Rectal smooth muscle tissue (tissue), 1 donor: ENCODE measurements at regions not wholly inside any gene's neighbourhood (a gene's known extent, or its start where the extent isn't known, plus 50 kb on each side); places are given as distances from the start of the nearest gene placed in this dataset.

Experiments used
- H3K27ac ChIP-seq: one replicate; pipeline ENCODE4 v1.7.0; 2013; ENCODE audit warnings: low read depth, low read length, inconsistent platforms
- H3K27me3 ChIP-seq: one replicate; pipeline ENCODE4 v1.7.0; 2013; ENCODE audit warnings: low read length; ENCODE audit not compliant: control insufficient read depth, insufficient read depth
- H3K36me3 ChIP-seq: one replicate; pipeline ENCODE4 v1.7.0; 2013; ENCODE audit warnings: low read length; ENCODE audit not compliant: control insufficient read depth, insufficient read depth
- H3K4me1 ChIP-seq: one replicate; pipeline ENCODE4 v1.7.0; 2013; ENCODE audit warnings: low read length; ENCODE audit not compliant: control insufficient read depth, insufficient read depth
- H3K4me3 ChIP-seq: one replicate; pipeline ENCODE4 v1.7.0; 2013; ENCODE audit warnings: low read length
- H3K9ac ChIP-seq: one replicate; pipeline ENCODE4 v1.7.0; 2013; ENCODE audit warnings: low read length

DNA sequence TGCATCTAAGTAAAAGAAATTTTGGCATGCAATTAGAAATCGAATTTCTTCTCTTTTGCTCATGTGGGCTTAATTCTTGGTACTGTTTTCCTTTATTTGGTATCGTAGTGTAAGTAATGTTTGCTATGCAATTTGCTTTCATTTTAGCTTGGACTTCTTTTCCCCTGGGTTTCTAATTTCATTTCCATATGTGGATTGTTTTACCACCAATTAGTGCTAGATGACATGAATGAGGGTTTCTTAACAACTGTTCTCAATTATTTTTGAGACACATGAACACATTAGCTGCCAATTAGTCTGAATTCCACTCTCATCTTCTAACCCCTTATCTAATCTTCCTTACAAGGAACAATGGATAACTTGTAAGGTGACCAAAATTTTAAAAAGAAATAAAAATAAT, 1047.2 kb upstream of the PIK3C3 start:
- H3K27me3 ChIP-seq: no peaks in the 10 kb centered on the region
- no peak overlapping the region for H3K27ac ChIP-seq
- H3K4me3 ChIP-seq: no peak overlapping the region
- H3K36me3 ChIP-seq: no peaks in the 10 kb centered on the region
- no peak overlapping the region for H3K9ac ChIP-seq
- H3K4me1 ChIP-seq: no peaks in the 10 kb centered on the region

DNA sequence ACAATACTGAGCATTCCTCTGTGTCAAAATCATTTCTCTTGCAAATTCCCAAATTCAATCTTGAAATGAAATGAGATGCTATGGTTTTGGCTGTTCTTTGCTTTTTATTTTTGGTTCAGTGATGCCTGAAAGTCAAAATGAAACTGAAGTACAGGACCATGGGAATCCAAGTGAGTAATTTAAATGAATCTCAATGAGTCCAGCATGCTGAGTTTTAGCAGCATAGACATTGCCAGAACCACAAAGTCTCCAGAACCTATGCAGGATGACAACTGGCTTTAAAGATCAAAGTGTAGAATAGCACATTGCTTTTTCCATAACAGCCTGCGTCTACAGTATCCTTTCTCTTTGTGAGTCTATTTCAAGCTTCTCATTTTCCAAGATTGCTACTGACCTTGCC, 1050.7 kb upstream of the PIK3C3 start:
- Histone ChIP-seq H3K27ac (no peak overlapping the region), H3K27me3 (no peaks in the 10 kb centered on the region), H3K4me3 (no peak overlapping the region), H3K36me3 (no peaks in the 10 kb centered on the region), H3K4me1 (no peaks in the 10 kb centered on the region), H3K9ac (no peak overlapping the region)

DNA sequence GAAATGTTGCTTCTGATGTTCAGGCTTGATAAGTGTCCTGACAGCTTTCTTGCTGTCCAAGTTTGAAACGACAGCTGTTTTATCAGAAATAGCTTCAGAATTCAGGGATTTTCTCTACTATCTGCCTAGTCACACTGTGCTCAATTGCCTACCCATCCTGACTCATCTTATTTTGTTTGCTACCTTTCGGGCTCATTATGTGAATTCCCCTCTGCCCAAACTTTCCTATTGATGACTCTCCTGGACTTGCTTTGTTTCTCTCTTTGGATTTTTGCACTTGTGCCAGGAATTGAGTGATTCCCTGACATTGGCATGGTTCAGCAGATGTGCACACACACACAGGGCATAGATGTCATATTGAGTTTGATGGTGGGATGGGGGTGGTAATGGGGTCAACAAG, 1052.6 kb upstream of the PIK3C3 start:
- no peak overlapping the region for H3K4me3 ChIP-seq
- no peaks in the 10 kb centered on the region for H3K4me1 ChIP-seq
- H3K9ac ChIP-seq: no peak overlapping the region
- no peak overlapping the region for H3K27ac ChIP-seq
- H3K36me3 ChIP-seq: no peaks in the 10 kb centered on the region
- no peaks in the 10 kb centered on the region for H3K27me3 ChIP-seq

DNA sequence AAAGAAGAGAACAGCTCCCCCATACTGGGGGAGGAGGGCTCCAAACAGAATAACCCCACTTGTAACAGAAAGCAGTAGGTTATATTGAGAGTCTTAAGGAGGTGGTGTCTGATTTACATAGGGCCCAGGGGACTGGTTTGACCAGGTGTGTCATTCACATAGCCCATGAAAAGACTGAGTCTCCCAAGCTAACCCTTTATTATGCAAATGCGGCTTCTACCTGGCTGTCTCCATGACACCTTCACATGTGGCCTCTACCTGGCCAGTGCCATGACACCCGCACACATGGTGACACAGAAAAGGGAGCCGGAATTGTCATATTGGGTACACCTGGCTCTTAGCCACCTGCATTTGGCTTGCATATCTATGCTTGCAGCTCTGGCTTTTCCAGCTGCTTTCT, 1057.2 kb upstream of the PIK3C3 start:
- Histone ChIP-seq H3K4me3 (no peak overlapping the region), H3K36me3 (no peaks in the 10 kb centered on the region), H3K9ac (no peak overlapping the region), H3K27me3 (no peaks in the 10 kb centered on the region), H3K4me1 (no peaks in the 10 kb centered on the region), H3K27ac (no peak overlapping the region)

DNA sequence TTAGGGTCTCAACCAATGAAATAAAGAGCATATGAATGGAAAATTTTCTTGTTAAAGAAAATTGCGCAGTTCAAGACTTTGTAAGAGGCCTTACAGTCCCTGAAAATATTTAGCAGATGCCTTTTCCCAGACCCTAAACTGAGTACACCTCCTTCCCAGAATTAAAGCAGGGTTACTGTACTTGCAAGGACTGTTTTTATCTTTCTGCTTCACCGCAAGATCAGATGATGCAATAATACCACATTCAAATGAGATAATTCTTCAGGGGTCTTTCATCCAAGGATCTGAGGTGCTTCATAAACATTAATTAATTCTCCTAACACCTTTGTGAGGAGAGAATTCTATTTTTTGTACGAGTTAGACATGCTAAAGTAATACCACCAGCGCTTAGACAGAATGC, 1071.8 kb upstream of the PIK3C3 start:
- H3K36me3 ChIP-seq: no peaks in the 10 kb centered on the region
- H3K27ac ChIP-seq: no peak overlapping the region
- no peaks in the 10 kb centered on the region for H3K4me1 ChIP-seq
- no peak overlapping the region for H3K9ac ChIP-seq
- no peak overlapping the region for H3K4me3 ChIP-seq
- H3K27me3 ChIP-seq: no peaks in the 10 kb centered on the region

DNA sequence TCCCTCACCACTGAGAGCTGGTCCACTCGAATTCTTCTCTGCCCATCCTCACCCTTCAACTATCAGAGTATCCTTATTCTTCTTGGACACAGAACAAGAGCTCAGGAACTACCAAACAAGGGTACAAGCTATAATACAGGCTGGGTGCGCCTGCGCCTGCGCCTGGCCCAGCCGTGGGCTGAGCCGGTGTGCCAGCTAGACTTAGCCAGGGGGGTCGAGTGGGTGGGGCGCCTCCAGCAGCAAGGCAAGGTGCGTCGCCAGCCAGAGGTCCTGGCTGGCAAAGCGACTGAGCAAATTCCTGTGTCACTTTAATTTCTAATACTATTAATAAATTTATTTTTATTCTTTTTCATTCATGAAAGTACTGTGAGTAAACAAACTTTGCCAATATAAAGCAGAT, 1072.6 kb upstream of the PIK3C3 start:
- H3K27ac ChIP-seq: no peak overlapping the region
- no peaks in the 10 kb centered on the region for H3K4me1 ChIP-seq
- H3K4me3 ChIP-seq: no peak overlapping the region
- H3K9ac ChIP-seq: no peak overlapping the region
- no peaks in the 10 kb centered on the region for H3K27me3 ChIP-seq
- H3K36me3 ChIP-seq: no peaks in the 10 kb centered on the region

DNA sequence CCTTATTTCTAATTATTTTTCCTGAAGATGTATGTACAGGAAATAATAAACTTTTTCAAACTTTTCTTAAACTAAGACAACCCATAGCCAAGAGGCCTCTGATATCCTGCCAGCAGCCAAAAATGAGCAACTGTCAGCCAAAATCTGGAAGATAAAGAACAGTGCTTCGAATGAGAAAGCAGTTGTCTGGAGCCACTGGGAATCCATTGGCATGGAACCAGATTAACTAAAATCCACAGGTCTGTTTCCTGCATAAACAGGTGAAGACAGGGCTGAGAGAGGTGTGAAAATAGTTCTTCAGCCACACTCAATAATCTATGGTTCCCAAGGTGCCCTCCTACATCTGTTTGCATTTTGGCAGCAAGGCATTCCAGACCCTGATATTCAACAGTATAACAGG, 1076.7 kb upstream of the PIK3C3 start:
- H3K4me1 ChIP-seq: no peaks in the 10 kb centered on the region
- H3K4me3 ChIP-seq: no peak overlapping the region
- no peak overlapping the region for H3K27ac ChIP-seq
- H3K9ac ChIP-seq: no peak overlapping the region
- H3K36me3 ChIP-seq: no peaks in the 10 kb centered on the region
- H3K27me3 ChIP-seq: no peaks in the 10 kb centered on the region

DNA sequence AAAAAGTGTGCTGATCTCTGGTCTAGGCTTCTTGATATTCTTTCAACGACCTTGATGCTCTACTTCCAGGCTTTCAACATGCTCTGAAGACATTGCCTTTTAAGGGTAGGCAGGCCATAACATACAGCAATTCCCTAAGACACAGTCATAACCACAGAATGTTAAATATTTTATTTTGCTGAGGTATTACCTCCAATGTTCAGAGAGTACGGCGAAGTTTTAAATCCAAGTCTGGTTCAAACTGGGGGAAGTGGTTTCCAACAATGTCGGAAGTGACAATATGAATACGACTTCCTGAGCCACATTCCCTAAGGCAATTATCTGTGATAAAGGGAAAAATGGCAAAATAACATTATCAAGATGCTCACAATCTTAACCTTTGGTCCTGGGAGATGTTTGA, 1077.9 kb upstream of the PIK3C3 start:
- Histone ChIP-seq H3K9ac (no peak overlapping the region), H3K27ac (no peak overlapping the region), H3K36me3 (no peaks in the 10 kb centered on the region), H3K4me3 (no peak overlapping the region), H3K4me1 (no peaks in the 10 kb centered on the region), H3K27me3 (no peaks in the 10 kb centered on the region)

DNA sequence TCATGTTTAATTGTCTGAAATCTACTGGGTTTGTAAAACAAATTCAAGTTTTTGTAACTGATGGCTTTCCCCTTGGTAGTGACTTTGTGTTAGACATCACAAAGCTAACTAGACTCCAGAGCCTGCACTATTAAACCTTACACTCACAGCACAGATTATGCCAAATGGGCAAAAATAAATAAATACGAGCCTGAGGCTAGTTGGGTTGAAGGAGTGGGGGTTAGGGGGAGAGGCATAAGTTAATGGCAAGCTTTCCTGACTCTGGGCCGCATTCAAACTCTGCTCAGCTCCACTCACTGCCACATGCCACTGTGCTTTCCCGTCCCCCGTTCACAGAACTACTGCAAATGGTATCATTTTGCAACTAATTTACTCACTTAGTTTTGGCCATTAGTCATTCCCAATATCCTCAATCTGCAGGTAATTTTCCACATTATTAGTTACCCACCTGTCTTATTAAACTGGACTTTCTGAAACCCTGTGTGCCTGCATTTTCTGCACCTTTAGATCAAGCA, 1079.9 kb upstream of the PIK3C3 start:
- H3K4me3 ChIP-seq: no peak overlapping the region
- H3K4me1 ChIP-seq: no peaks in the 10 kb centered on the region
- no peaks in the 10 kb centered on the region for H3K27me3 ChIP-seq
- H3K27ac ChIP-seq: no peak overlapping the region
- H3K36me3 ChIP-seq: no peaks in the 10 kb centered on the region
- H3K9ac ChIP-seq: no peak overlapping the region

DNA sequence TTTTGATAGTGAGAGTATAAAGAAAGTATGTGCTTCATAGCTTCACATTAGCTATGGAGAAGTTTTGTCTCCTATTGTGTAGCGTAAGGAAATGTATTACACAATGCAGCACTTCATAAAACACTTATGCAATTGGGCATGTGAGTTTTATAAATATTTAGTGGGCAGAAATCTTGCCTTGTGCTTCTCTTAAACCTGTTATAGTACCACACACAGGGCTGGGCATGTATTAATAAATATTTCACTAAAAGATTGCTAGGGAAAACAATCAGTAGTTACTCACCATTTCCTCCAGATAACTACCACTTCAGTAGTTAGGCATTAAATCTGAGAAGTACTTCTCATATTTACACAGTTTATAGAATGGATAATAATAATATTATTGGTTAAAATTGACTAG, 1080.8 kb upstream of the PIK3C3 start:
- no peaks in the 10 kb centered on the region for H3K27me3 ChIP-seq
- H3K4me3 ChIP-seq: no peak overlapping the region
- H3K4me1 ChIP-seq: no peaks in the 10 kb centered on the region
- H3K36me3 ChIP-seq: no peaks in the 10 kb centered on the region
- H3K27ac ChIP-seq: no peak overlapping the region
- no peak overlapping the region for H3K9ac ChIP-seq

DNA sequence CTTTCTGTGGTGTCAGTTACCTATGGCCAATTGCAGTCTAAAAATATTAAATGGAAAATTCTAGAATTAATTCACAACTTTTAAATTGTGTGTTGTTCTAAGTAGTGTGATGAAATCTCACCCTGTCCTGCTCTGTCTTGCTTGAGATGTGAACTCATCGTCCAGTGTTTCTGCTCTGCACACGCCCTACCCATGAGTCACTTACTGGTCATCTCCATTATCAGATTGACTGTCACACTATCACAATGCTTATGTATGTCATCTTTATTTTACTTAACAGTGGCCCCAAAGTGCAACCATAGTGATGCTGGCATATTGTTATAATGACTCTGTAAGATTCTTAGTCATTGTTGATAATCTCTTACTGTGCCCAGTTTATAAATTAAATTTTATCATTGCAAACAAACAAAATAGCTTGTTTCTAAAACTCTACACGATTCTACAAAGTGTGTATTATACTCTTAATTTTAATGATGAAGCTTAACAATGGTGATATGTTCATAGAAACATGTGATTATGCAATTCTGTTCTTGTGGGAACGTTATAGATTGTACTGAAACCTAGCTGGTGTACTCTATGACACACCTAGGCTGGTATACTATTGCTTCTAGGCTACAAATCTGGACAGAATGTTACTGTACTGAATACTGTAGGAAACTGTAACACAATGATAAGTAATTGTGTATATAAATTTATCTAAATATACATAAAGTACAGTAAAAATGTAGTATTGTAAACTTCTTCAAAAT, 1086.8 kb upstream of the PIK3C3 start:
- Histone ChIP-seq H3K4me1 (no peaks in the 10 kb centered on the region), H3K4me3 (no peak overlapping the region), H3K27me3 (no peaks in the 10 kb centered on the region), H3K9ac (no peak overlapping the region), H3K36me3 (no peaks in the 10 kb centered on the region), H3K27ac (no peak overlapping the region)

DNA sequence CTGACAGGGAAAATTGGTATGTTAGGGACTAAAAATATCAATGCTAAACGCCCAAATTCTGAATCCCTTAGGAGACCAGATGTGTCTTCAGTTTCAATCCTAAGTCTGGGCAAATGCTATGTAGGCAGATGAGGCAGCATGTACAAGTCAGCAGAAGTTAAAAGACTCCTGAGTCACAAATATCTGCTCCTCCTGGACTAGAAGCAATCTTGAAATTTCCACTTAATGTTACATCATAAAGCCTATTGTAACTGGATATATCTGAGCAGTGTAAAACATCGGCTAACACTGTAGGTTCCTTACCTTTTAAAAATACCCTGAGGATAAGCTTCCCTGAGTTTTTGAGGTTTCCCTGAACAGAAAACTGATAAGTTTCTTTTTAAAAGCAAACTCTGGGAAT, 1087.6 kb upstream of the PIK3C3 start:
- H3K27ac ChIP-seq: no peak overlapping the region
- H3K4me3 ChIP-seq: no peak overlapping the region
- H3K4me1 ChIP-seq: no peaks in the 10 kb centered on the region
- no peaks in the 10 kb centered on the region for H3K36me3 ChIP-seq
- H3K9ac ChIP-seq: no peak overlapping the region
- H3K27me3 ChIP-seq: no peaks in the 10 kb centered on the region

DNA sequence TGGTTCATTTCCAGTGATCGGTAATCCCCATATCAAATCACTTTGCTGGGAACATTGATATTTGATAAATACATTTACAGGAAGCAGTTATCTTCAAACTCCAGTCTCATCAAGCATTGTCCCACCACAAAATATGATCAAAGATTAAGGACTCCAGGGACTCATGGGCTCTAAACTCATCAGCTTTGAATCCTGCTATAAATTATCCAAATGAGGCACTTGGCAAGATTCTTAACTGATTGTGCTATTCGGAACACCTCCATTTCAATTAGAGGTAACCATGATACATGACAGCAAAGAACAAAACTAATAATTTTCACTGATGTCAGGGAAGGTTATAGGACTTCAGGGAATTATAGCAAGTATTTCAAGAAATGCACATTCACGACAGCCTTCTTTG, 1088.1 kb upstream of the PIK3C3 start:
- H3K9ac ChIP-seq: no peak overlapping the region
- H3K27me3 ChIP-seq: no peaks in the 10 kb centered on the region
- H3K4me3 ChIP-seq: no peak overlapping the region
- no peaks in the 10 kb centered on the region for H3K4me1 ChIP-seq
- H3K27ac ChIP-seq: no peak overlapping the region
- H3K36me3 ChIP-seq: no peaks in the 10 kb centered on the region
